Panc1 (cell line): ENCODE measurements at regions not wholly inside any gene's neighbourhood (a gene's known extent, or its start where the extent isn't known, plus 50 kb on each side); places are given as distances from the start of the nearest gene placed in this dataset.

Experiments
- ATAC-seq: fragments of 200-7000 bp; cut with Tn5 transposase; 2 replicates; pipeline ENCODE4 v1.9.1; 2020; ENCODE audit warnings: mild to moderate bottlenecking, moderate library complexity
- BruUV-seq: library from RNA; stranded (reverse); fragments of 400-500 nt; replicated peaks from 2 replicates; lab custom pipeline; 2021; lab: Mats Ljungman, UMichigan
- CTCF ChIA-PET: fragments of 300-600 bp; sonication (Branson Sonifier 250); formaldehyde crosslinking; loops from one replicate; lab custom pipeline; 2022; ENCODE audit warnings: antibody characterized with exemption; lab: Charles Lee
- POLR2A ChIA-PET: fragments of 300-600 bp; sonication (Branson Sonifier 250); formaldehyde crosslinking; loops from one replicate; lab custom pipeline; 2022; ENCODE audit warnings: antibody characterized with exemption; lab: Charles Lee
- DNase-seq: peaks from one replicate; pipeline ENCODE4 v3.0.0-alpha.2; 2010; ENCODE audit warnings: low read depth, low spot score
- H3K27ac ChIP-seq: 2 replicates; pipeline ENCODE4 v1.5.1; 2011; ENCODE audit warnings: mild to moderate bottlenecking, low read length, inconsistent platforms
- H3K27me3 ChIP-seq: fragments of 200-500 bp; sonication (Bioruptor generic); 2 replicates; pipeline ENCODE4 v1.6.0; 2014; ENCODE audit warnings: low read length, inconsistent platforms; ENCODE audit not compliant: control insufficient read depth, insufficient read depth
- H3K36me3 ChIP-seq: fragments of 200-500 bp; sonication (Bioruptor generic); 2 replicates; pipeline ENCODE4 v1.5.1; 2014; ENCODE audit warnings: inconsistent platforms, mild to moderate bottlenecking, low read length, moderate library complexity; ENCODE audit not compliant: control insufficient read depth, insufficient read depth
- H3K4me1 ChIP-seq: 2 replicates; pipeline ENCODE4 v1.5.1; 2011; ENCODE audit warnings: inconsistent platforms, mild to moderate bottlenecking, low read length, moderate library complexity; ENCODE audit not compliant: control insufficient read depth, insufficient read depth
- H3K4me3 ChIP-seq, 2 experiments: 2 replicates each; pipeline ENCODE4 v1.5.1; 2011 to 2012; ENCODE audit warnings: low read depth in 2 of 2, low read length in 2 of 2, mild to moderate bottlenecking in 2 of 2, inconsistent platforms in 1 of 2, moderate library complexity in 1 of 2
- H3K9me3 ChIP-seq: fragments of 200-500 bp; sonication (Bioruptor generic); 2 replicates; pipeline ENCODE4 v1.5.1; 2014; ENCODE audit warnings: low read depth, mild to moderate bottlenecking, inconsistent platforms, low read length, moderate library complexity; ENCODE audit not compliant: control insufficient read depth, insufficient read depth
- POLR2AphosphoS5 ChIP-seq: IDR thresholded peaks from 2 replicates; pipeline ENCODE4 v1.6.1; 2012; ENCODE audit warnings: mild to moderate bottlenecking, low read depth, low read length, moderate library complexity
- SIN3A ChIP-seq: IDR thresholded peaks from 2 replicates; pipeline ENCODE4 v1.6.1; 2012; ENCODE audit warnings: low read depth, mild to moderate bottlenecking, low read length, moderate library complexity, borderline replicate concordance; ENCODE audit not compliant: insufficient read depth
- TCF7L2 ChIP-seq: IDR thresholded peaks from 2 replicates; pipeline ENCODE4 v1.6.1; 2011; ENCODE audit warnings: mild to moderate bottlenecking, low read depth, low read length, inconsistent platforms
- in situ Hi-C: cut with HindIII; loops from 2 replicates; pipeline ENCODE4 v1.10.0; 2016; ENCODE audit warnings: low sequenced_read_pairs, low pct_unique_long_range_greater_than_20kb
- intact Hi-C: fragments of 100-400 bp; cut with micrococcal nuclease; formaldehyde crosslinking; loops from one replicate; pipeline ENCODE4 v1.10.0; 2022; ENCODE audit not compliant: unreplicated experiment
- TF ChIP-seq, protein P1 (sequence below): fragments of 450-650 bp; IDR thresholded peaks from 2 replicates; pipeline ENCODE4 v1.5.1; 2017; ENCODE audit warnings: mild to moderate bottlenecking
- TF ChIP-seq, protein P2 (sequence below), 2 experiments: IDR thresholded peaks; 2 replicates each; pipeline ENCODE4 v1.6.1; 2011 to 2012; ENCODE audit warnings: low read depth in 2 of 2, control low read depth in 1 of 2, low read length in 1 of 2, mild to moderate bottlenecking in 1 of 2, moderate library complexity in 1 of 2; ENCODE audit not compliant: insufficient read depth in 1 of 2

DNA sequence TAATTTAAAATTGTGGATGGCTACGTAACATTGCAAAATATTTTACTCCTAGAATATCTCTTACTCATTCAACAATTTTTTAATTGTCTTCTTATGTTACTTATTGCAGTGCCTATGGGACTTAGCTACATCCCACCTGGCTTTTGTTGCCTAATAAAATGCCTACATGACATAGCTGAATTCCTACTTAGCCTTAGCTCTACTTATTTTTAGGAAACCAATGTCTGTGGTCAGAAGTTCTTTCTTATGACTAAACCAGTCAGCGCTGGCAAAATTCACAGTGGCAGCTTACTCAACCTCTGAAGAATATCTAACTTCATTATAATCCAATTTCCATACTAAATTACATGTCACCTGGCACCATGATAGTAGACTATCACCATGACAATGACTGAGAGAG lies 1612.4 kb upstream of the LRRTM3 start:
- intact Hi-C loops: no loop called here
- Histone ChIP-seq H3K4me1 (no peaks in the 10 kb centered on the region), H3K27me3 (no peaks in the 10 kb centered on the region), H3K4me3 (no peak overlapping the region), H3K27ac (no peak overlapping the region), H3K36me3 (no peaks in the 10 kb centered on the region), H3K9me3 (no peaks in the 10 kb centered on the region)
- TF ChIP-seq, protein P1, sequence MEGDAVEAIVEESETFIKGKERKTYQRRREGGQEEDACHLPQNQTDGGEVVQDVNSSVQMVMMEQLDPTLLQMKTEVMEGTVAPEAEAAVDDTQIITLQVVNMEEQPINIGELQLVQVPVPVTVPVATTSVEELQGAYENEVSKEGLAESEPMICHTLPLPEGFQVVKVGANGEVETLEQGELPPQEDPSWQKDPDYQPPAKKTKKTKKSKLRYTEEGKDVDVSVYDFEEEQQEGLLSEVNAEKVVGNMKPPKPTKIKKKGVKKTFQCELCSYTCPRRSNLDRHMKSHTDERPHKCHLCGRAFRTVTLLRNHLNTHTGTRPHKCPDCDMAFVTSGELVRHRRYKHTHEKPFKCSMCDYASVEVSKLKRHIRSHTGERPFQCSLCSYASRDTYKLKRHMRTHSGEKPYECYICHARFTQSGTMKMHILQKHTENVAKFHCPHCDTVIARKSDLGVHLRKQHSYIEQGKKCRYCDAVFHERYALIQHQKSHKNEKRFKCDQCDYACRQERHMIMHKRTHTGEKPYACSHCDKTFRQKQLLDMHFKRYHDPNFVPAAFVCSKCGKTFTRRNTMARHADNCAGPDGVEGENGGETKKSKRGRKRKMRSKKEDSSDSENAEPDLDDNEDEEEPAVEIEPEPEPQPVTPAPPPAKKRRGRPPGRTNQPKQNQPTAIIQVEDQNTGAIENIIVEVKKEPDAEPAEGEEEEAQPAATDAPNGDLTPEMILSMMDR: no peak
- TF ChIP-seq TCF7L2: no peak
- TF ChIP-seq SIN3A: no peak
- TF ChIP-seq, protein P2, sequence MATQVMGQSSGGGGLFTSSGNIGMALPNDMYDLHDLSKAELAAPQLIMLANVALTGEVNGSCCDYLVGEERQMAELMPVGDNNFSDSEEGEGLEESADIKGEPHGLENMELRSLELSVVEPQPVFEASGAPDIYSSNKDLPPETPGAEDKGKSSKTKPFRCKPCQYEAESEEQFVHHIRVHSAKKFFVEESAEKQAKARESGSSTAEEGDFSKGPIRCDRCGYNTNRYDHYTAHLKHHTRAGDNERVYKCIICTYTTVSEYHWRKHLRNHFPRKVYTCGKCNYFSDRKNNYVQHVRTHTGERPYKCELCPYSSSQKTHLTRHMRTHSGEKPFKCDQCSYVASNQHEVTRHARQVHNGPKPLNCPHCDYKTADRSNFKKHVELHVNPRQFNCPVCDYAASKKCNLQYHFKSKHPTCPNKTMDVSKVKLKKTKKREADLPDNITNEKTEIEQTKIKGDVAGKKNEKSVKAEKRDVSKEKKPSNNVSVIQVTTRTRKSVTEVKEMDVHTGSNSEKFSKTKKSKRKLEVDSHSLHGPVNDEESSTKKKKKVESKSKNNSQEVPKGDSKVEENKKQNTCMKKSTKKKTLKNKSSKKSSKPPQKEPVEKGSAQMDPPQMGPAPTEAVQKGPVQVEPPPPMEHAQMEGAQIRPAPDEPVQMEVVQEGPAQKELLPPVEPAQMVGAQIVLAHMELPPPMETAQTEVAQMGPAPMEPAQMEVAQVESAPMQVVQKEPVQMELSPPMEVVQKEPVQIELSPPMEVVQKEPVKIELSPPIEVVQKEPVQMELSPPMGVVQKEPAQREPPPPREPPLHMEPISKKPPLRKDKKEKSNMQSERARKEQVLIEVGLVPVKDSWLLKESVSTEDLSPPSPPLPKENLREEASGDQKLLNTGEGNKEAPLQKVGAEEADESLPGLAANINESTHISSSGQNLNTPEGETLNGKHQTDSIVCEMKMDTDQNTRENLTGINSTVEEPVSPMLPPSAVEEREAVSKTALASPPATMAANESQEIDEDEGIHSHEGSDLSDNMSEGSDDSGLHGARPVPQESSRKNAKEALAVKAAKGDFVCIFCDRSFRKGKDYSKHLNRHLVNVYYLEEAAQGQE (IDR thresholded peaks at IDR 0.05; ENCODE audit: insufficient read depth in 1 of 2, low read depth in 2 of 2, low read length in 1 of 2): no peak
- no peak for TF ChIP-seq POLR2AphosphoS5
- no peak for ATAC-seq
- no TSS peak for BruUV-seq
- in situ Hi-C loops: no loop called here
- no peak for DNase-seq
- POLR2A ChIA-PET: no interaction called here
- CTCF ChIA-PET: no interaction called here

DNA sequence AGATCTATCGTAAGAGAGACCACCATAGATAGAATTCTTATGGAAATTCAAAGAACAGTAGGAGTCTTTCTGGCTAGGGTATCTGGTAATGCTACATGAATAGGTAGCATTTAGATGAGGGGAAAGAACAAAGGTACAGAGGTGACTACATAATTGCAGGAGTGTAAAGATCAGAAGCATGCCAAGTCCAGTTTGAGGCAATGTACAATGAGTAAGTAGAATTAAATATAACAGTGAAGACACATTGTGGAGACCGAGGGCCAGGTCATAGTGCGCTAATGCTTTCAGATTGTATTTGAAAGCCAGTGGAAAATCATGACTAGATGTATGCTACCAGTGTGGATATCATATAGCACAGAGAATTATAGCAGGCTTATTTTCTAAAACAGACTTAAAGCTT lies 1611.6 kb upstream of the LRRTM3 start:
- no peak for ATAC-seq
- no peak for DNase-seq
- intact Hi-C loops: no loop called here
- no TSS peak for BruUV-seq
- TF ChIP-seq, protein P1: no peak
- no peak for TF ChIP-seq SIN3A
- TF ChIP-seq POLR2AphosphoS5: no peak
- TF ChIP-seq TCF7L2: no peak
- TF ChIP-seq, protein P2 (IDR thresholded peaks at IDR 0.05; ENCODE audit: insufficient read depth in 1 of 2, low read depth in 2 of 2, low read length in 1 of 2): no peak
- no peaks in the 10 kb centered on the region for H3K9me3 ChIP-seq
- H3K27me3 ChIP-seq: no peaks in the 10 kb centered on the region
- no peak overlapping the region for H3K4me3 ChIP-seq
- ChIA-PET POLR2A (no interaction called here), CTCF (no interaction called here)
- H3K36me3 ChIP-seq: no peaks in the 10 kb centered on the region
- H3K4me1 ChIP-seq: no peaks in the 10 kb centered on the region
- no peak overlapping the region for H3K27ac ChIP-seq
- in situ Hi-C loops: no loop called here
